Omental fat pad (tissue), 3 donors: ENCODE measurements at regions not wholly inside any gene's neighbourhood (a gene's known extent, or its start where the extent isn't known, plus 50 kb on each side); places are given as distances from the start of the nearest gene placed in this dataset.

ENCODE experiments used
- ATAC-seq: fragments of 150-250 bp; one replicate; pipeline ENCODE4 v1.9.1; 2016; ENCODE audit warnings: mild to moderate bottlenecking, moderate library complexity; ENCODE audit not compliant: low FRiP score
- DNase-seq: peaks from one replicate; pipeline ENCODE4 v3.0.0-alpha.2; 2019; ENCODE audit warnings: low spot score
- CTCF ChIP-seq, 3 donors: fragments of 450-650 bp; IDR thresholded peaks; one replicate each; pipeline ENCODE4 v1.5.1; 2016 to 2017; ENCODE audit warnings: antibody characterized with exemption in 3 of 3, mild to moderate bottlenecking in 3 of 3, moderate library complexity in 2 of 3

GRCh38 chr13:72458701-72459100, 268.7 kb downstream of the MZT1 start:
- DNase-seq (no peak), ATAC-seq (no peak)
- no peak for TF ChIP-seq CTCF (IDR thresholded peaks at IDR 0.05)

GRCh38 chr13:72457151-72457550, 270.3 kb downstream of the MZT1 start:
- no peak for ATAC-seq
- no peak for TF ChIP-seq CTCF (IDR thresholded peaks at IDR 0.05)

GRCh38 chr13:72456486-72456885, 270.9 kb downstream of the MZT1 start:
- no peak for ATAC-seq
- no peak for DNase-seq
- no peak for TF ChIP-seq CTCF (IDR thresholded peaks at IDR 0.05)

More at GRCh38 chr13:72457151-72457550, 270.3 kb downstream of the MZT1 start:
- no peak for DNase-seq

- ATAC-seq (no peak), DNase-seq (no peak)
- no peak for TF ChIP-seq CTCF (IDR thresholded peaks at IDR 0.05)
These were observed 274.3 kb downstream of the MZT1 start for GRCh38 chr13:72453161-72453560.

GRCh38 chr13:72448082-72448481, 279.3 kb downstream of the MZT1 start:
- DNase-seq = no peak
- TF ChIP-seq CTCF (IDR thresholded peaks at IDR 0.05) = no peak
- ATAC-seq = no peak

GRCh38 chr13:72444999-72445398, 282.4 kb downstream of the MZT1 start:
- DNase-seq = no peak
- no peak for ATAC-seq
- no peak for TF ChIP-seq CTCF (IDR thresholded peaks at IDR 0.05)

GRCh38 chr13:72437458-72437857, 290.0 kb downstream of the MZT1 start:
- DNase-seq (no peak), ATAC-seq (no peak)
- no peak for TF ChIP-seq CTCF (IDR thresholded peaks at IDR 0.05)
